GM19372 (cell line): ENCODE measurements at regions not wholly inside any gene's neighbourhood (a gene's known extent, or its start where the extent isn't known, plus 50 kb on each side); places are given as distances from the start of the nearest gene placed in this dataset.

ENCODE experiments used
- ATAC-seq: cut with Tn5 transposase; IDR thresholded peaks from one replicate; pipeline ENCODE4 v1.9.1; 2021; ENCODE audit warnings: mild to moderate bottlenecking, low read depth, moderate library complexity; ENCODE audit not compliant: unreplicated experiment

- ATAC-seq, result no peak
Observed at GRCh38 chr5:107223066-107223465, 447.7 kb downstream of the EFNA5 start.

GRCh38 chr5:107219993-107220392, 450.7 kb downstream of the EFNA5 start:
- ATAC-seq, result no peak

- no peak for ATAC-seq
Observed at GRCh38 chr5:107218457-107219193, 452.1 kb downstream of the EFNA5 start.

- ATAC-seq, result no peak
Observed at GRCh38 chr5:107217721-107218130, 453.0 kb downstream of the EFNA5 start.

- no peak for ATAC-seq
Observed at GRCh38 chr5:107216587-107216986, 454.1 kb downstream of the EFNA5 start.

- ATAC-seq, result no peak
Observed at GRCh38 chr5:107215611-107216010, 455.1 kb downstream of the EFNA5 start.

- no peak for ATAC-seq
Observed at GRCh38 chr5:107213025-107213424, 457.7 kb downstream of the EFNA5 start.

GRCh38 chr5:107211630-107212029, 459.1 kb downstream of the EFNA5 start:
- ATAC-seq, result no peak

- no peak for ATAC-seq
Observed at GRCh38 chr5:107208867-107209266, 461.9 kb downstream of the EFNA5 start.

- ATAC-seq, result no peak
Observed at GRCh38 chr5:107204413-107204812, 466.3 kb downstream of the EFNA5 start.

GRCh38 chr5:107203243-107203642, 467.5 kb downstream of the EFNA5 start:
- no peak for ATAC-seq

- no peak for ATAC-seq
Observed at GRCh38 chr5:107199756-107200155, 471.0 kb downstream of the EFNA5 start.

GRCh38 chr5:107196500-107197059, 474.2 kb downstream of the EFNA5 start:
- no peak for ATAC-seq

GRCh38 chr5:107195890-107196395, 474.8 kb downstream of the EFNA5 start:
- ATAC-seq, result no peak

GRCh38 chr5:107184871-107185270, 485.9 kb downstream of the EFNA5 start:
- ATAC-seq, result no peak

GRCh38 chr5:107184066-107184465, 486.7 kb downstream of the EFNA5 start:
- no peak for ATAC-seq

- no peak for ATAC-seq
Observed at GRCh38 chr5:107170620-107171019, 500.1 kb downstream of the EFNA5 start.

- no peak for ATAC-seq
Observed at GRCh38 chr5:107169867-107170266, 500.9 kb downstream of the EFNA5 start.

- ATAC-seq, result no peak
Observed at GRCh38 chr5:107168848-107169752, 501.6 kb downstream of the EFNA5 start.

GRCh38 chr5:107168086-107168485, 502.7 kb downstream of the EFNA5 start:
- no peak for ATAC-seq

GRCh38 chr5:107165296-107165695, 505.4 kb downstream of the EFNA5 start:
- no peak for ATAC-seq
